IPS-20b (cell line): ENCODE measurements at regions not wholly inside any gene's neighbourhood (a gene's known extent, or its start where the extent isn't known, plus 50 kb on each side); places are given as distances from the start of the nearest gene placed in this dataset.

ENCODE experiments used
- H3K27ac ChIP-seq: one replicate; pipeline ENCODE4 v1.5.1; 2013; ENCODE audit warnings: low read length
- H3K27me3 ChIP-seq: 2 replicates; pipeline ENCODE4 v1.6.1; 2013; ENCODE audit warnings: mild to moderate bottlenecking, low read length, inconsistent platforms; ENCODE audit not compliant: insufficient read depth
- H3K36me3 ChIP-seq: 2 replicates; pipeline ENCODE4 v1.6.1; 2013; ENCODE audit warnings: low read depth, mild to moderate bottlenecking, inconsistent platforms, low read length, moderate library complexity; ENCODE audit not compliant: insufficient read depth
- H3K4me1 ChIP-seq: 2 replicates; pipeline ENCODE4 v1.6.1; 2013; ENCODE audit warnings: mild to moderate bottlenecking, control low read depth, inconsistent platforms, low read length, moderate library complexity; ENCODE audit not compliant: insufficient read depth
- H3K4me3 ChIP-seq: 2 replicates; pipeline ENCODE4 v1.5.1; 2013; ENCODE audit warnings: mild to moderate bottlenecking, low read length, inconsistent platforms
- H3K9ac ChIP-seq: 2 replicates; pipeline ENCODE4 v1.6.1; 2013; ENCODE audit warnings: low read depth, mild to moderate bottlenecking, inconsistent platforms, low read length, moderate library complexity
- H3K9me3 ChIP-seq: 2 replicates; pipeline ENCODE4 v1.6.1; 2013; ENCODE audit warnings: mild to moderate bottlenecking, low read depth, low read length, inconsistent platforms; ENCODE audit not compliant: insufficient read depth

GRCh38 chr15:91547356-91547755 lies 306.2 kb upstream of the SLCO3A1 start:
- Histone ChIP-seq H3K36me3 (no peaks in the 10 kb centered on the region), H3K27ac (peak overlapping the region; percentile 23), H3K4me1 (no peaks in the 10 kb centered on the region; the same call in 1 of the 2 replicates), H3K9ac (no peak overlapping the region), H3K4me3 (no peak overlapping the region), H3K9me3 (no peaks in the 10 kb centered on the region), H3K27me3 (no peaks in the 10 kb centered on the region)

DNA sequence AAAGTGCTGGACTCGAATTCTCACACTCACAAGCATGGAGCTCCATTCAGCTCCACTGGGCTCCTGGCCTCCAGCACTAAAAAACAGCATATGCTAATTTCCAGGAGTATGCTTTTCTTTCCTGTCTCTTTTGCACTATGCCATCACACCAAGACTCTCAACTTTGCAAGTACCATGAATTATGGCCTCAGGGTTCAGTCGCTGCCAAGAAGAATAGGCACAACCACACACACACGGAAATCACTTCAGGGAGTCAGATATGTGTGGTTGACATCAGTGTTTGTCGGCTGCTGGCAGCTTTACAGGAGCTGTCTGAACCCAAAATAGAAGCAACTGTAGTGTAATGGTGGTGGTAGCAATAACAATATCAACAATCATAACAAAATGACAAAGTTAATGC lies 305.0 kb upstream of the SLCO3A1 start:
- Histone ChIP-seq H3K9ac (no peak overlapping the region), H3K9me3 (no peaks in the 10 kb centered on the region), H3K4me1 (peaks cover 4% of the 10 kb centered on the region; the same call in 1 of the 2 replicates), H3K4me3 (no peak overlapping the region), H3K27me3 (no peaks in the 10 kb centered on the region), H3K27ac (no peak overlapping the region), H3K36me3 (no peaks in the 10 kb centered on the region)

GRCh38 chr15:91549581-91549980 lies 303.9 kb upstream of the SLCO3A1 start:
- no peaks in the 10 kb centered on the region for H3K27me3 ChIP-seq
- no peak overlapping the region for H3K27ac ChIP-seq
- peaks cover 4% of the 10 kb centered on the region; the same call in 1 of the 2 replicates for H3K4me1 ChIP-seq
- no peaks in the 10 kb centered on the region for H3K9me3 ChIP-seq
- no peak overlapping the region for H3K4me3 ChIP-seq
- no peak overlapping the region for H3K9ac ChIP-seq
- H3K36me3 ChIP-seq: no peaks in the 10 kb centered on the region

DNA sequence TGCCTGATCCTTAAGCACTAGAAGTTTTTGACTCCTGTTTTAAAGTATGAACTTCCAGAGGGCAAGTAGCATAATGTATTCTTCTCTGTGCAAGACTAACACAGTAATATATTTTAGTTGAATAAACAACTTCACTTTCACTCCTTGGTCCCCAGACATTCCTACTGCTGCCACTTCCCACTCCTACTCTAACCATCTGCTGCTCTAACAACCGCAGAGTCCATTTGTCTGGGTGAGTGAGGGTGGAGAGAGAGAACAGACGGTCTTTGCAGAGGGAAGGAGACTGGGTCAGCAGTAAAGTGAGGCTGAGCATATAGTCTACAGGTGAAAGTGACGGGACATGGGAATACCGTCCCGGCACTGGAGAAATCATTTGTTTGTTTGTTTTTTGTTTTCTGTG lies 301.0 kb upstream of the SLCO3A1 start:
- Histone ChIP-seq H3K27ac (no peak overlapping the region), H3K9ac (no peak overlapping the region), H3K36me3 (no peaks in the 10 kb centered on the region), H3K9me3 (no peaks in the 10 kb centered on the region), H3K4me3 (no peak overlapping the region), H3K27me3 (no peaks in the 10 kb centered on the region), H3K4me1 (peaks cover 4% of the 10 kb centered on the region; the same call in 1 of the 2 replicates)

DNA sequence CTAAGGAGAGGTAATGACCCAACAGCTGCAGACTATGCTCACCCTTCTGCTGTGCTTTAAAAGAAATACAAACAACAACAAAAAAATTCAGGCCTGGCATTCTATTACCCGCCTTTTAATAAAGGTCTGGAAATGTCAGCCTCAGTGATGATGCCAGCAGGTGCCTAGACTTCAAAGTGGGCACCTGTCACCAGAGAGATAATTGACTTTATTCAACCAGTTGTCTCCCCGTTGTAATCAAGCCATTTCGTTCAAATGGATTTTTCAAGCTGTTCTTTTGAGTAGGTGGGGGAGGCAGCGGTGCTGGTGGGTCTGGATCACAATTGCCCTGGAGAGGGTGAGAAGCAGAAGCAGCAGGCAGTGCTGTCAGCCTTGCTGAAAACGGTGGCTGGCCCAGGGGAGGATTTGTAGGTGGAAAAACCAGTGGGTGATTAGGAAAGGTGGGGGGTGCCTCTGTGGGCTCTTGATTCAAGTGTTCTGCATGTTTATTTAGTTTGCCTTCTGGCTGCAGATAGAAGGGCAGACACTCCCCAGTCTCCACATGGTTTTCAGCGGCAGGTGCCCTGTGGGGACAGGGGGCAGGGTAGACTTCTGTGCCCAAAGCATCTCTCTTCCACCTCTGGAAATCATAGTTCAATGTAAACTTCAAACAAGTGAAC lies 300.2 kb upstream of the SLCO3A1 start:
- Histone ChIP-seq H3K4me3 (no peak overlapping the region), H3K27me3 (no peaks in the 10 kb centered on the region), H3K4me1 (peaks cover 4% of the 10 kb centered on the region; the same call in 1 of the 2 replicates), H3K36me3 (no peaks in the 10 kb centered on the region), H3K27ac (no peak overlapping the region), H3K9ac (no peak overlapping the region), H3K9me3 (no peaks in the 10 kb centered on the region)

DNA sequence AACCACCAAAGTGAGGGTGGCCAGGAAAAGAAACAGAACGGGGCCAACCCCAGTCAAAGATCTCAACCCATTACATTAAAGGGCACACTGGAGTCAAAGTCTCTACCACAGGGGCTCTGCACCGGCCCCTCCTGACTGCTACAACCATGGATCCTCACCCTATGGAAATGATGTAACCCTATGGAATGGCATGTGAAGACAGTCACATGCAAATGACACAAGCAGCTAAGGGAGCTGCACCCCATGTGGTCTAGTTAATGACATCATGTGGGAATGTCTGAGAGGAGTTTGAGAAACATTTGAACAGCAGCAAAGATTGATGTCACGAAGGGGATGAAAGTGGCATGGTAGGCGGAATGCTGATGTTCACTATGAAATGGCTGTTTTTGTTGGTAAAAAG lies 298.2 kb upstream of the SLCO3A1 start:
- H3K4me3 ChIP-seq: no peak overlapping the region
- no peak overlapping the region for H3K9ac ChIP-seq
- H3K9me3 ChIP-seq: no peaks in the 10 kb centered on the region
- no peak overlapping the region for H3K27ac ChIP-seq
- H3K36me3 ChIP-seq: no peaks in the 10 kb centered on the region
- 0 out of 2 replicates have a peak, but pooled peaks cover 4% of the 10 kb centered on the region for H3K4me1 ChIP-seq
- H3K27me3 ChIP-seq: no peaks in the 10 kb centered on the region

- no peaks in the 10 kb centered on the region for H3K27me3 ChIP-seq
- no peak overlapping the region for H3K27ac ChIP-seq
- 0 out of 2 replicates have a peak, but pooled peaks cover 4% of the 10 kb centered on the region for H3K4me1 ChIP-seq
- no peak overlapping the region for H3K9ac ChIP-seq
- H3K4me3 ChIP-seq: no peak overlapping the region
- H3K36me3 ChIP-seq: no peaks in the 10 kb centered on the region
- H3K9me3 ChIP-seq: no peaks in the 10 kb centered on the region
Measured at GRCh38 chr15:91556926-91557325, 296.6 kb upstream of the SLCO3A1 start.

- Histone ChIP-seq H3K27ac (no peak overlapping the region), H3K27me3 (no peaks in the 10 kb centered on the region), H3K4me1 (0 out of 2 replicates have a peak, but pooled peaks cover 3% of the 10 kb centered on the region), H3K9me3 (no peaks in the 10 kb centered on the region), H3K9ac (no peak overlapping the region), H3K36me3 (no peaks in the 10 kb centered on the region), H3K4me3 (no peak overlapping the region)
Measured at GRCh38 chr15:91559066-91559465, 294.4 kb upstream of the SLCO3A1 start.

DNA sequence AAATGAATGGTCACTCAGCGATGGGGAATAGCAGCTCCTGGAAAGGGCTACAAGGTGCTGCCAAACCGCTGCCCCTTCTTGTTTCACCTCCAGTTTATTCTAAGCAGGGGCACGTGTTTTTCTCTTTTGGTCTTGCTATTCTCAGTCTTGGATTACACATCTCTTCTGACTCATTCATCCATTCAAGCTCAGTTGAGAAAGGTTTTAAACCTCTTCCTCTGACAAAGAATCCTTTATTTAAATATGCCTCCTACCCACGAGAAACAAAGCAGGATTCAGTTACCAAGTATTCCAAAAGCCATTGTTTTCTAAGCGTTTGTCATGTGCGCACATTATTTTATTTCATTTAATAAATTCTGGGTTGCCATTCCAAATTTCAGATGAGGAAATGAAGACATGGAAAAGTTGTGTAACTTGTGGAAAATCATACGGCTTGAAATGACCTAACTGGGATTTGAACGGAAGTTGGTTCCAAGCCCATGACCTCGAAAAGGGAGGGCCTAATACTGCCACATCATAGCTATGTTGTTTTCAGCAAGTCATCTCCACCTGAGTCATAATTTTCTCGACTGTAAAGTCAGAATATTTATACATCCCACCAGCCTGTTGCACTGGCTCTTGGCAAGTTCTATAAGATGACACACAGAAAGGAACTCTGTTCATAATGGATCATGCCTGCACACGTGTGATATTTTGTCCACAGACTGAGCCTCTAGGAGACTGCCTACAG lies 292.0 kb upstream of the SLCO3A1 start:
- no peak overlapping the region for H3K27ac ChIP-seq
- H3K9me3 ChIP-seq: no peaks in the 10 kb centered on the region
- no peaks in the 10 kb centered on the region for H3K27me3 ChIP-seq
- H3K4me3 ChIP-seq: no peak overlapping the region
- 0 out of 2 replicates have a peak, but pooled peaks cover 3% of the 10 kb centered on the region for H3K4me1 ChIP-seq
- H3K36me3 ChIP-seq: no peaks in the 10 kb centered on the region
- no peak overlapping the region for H3K9ac ChIP-seq

DNA sequence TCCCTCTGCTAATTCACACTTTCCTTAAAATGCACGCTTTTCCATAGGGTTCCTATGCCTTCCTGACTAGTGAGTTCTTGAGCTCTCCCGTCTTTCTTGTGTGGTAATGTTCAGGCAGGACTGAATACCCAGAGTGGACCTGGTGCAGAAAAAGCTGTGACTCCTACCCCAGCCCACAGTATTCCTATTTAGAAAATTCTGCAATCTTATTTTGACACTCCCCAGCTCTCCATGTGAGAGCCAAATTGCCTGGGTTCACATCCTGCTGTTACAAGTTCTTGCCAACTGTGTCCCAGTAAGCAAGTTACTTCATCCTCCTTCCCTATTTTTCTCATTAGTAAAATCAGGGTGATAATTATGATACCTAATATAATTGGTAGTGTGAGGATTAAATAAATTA lies 290.8 kb upstream of the SLCO3A1 start:
- H3K36me3 ChIP-seq: no peaks in the 10 kb centered on the region

GRCh38 chr15:91564631-91565030 lies 288.9 kb upstream of the SLCO3A1 start:
- Histone ChIP-seq H3K27me3 (no peaks in the 10 kb centered on the region), H3K9ac (no peak overlapping the region), H3K4me3 (no peak overlapping the region), H3K27ac (no peak overlapping the region), H3K9me3 (no peaks in the 10 kb centered on the region), H3K4me1 (0 out of 2 replicates have a peak, but pooled peaks cover 3% of the 10 kb centered on the region), H3K36me3 (no peaks in the 10 kb centered on the region)

More for the DNA sequence above, 290.8 kb upstream of the SLCO3A1 start:
- Histone ChIP-seq H3K9me3 (no peaks in the 10 kb centered on the region), H3K27ac (no peak overlapping the region), H3K9ac (no peak overlapping the region), H3K27me3 (no peaks in the 10 kb centered on the region), H3K4me1 (0 out of 2 replicates have a peak, but pooled peaks cover 3% of the 10 kb centered on the region), H3K4me3 (no peak overlapping the region)

GRCh38 chr15:91566141-91566540 lies 287.4 kb upstream of the SLCO3A1 start:
- H3K27me3 ChIP-seq: no peaks in the 10 kb centered on the region
- no peaks in the 10 kb centered on the region for H3K9me3 ChIP-seq
- 0 out of 2 replicates have a peak, but pooled peaks cover 3% of the 10 kb centered on the region for H3K4me1 ChIP-seq

More at GRCh38 chr15:91566141-91566540, 287.4 kb upstream of the SLCO3A1 start:
- no peak overlapping the region for H3K9ac ChIP-seq
- no peak overlapping the region for H3K4me3 ChIP-seq
- H3K36me3 ChIP-seq: no peaks in the 10 kb centered on the region
- no peak overlapping the region for H3K27ac ChIP-seq
